ENCODE measurements at regions not wholly inside any gene's neighbourhood (a gene's known extent, or its start where the extent isn't known, plus 50 kb on each side); places are given as distances from the start of the nearest gene placed in this dataset.

DNA sequence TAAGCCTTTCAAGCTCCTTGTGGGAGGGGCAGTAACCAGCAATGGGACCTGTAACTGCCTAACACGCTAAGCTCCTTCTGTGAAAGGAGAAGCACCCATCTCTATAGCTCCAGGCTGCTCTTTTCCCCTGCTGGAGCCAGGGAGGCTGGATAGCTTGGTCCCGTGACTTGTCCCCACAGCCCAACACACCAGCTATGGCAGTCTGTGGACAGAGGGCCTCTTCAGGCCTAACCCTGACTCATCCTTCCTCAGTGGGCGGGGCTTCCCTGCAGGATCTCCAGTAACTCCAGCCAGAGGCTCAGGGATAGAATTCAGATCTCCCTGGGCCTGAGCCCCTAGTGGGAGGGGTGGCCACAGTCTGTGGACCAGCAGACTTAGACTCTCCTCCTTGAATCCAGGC is 1290.1 kb downstream of the PCDH7 start (continued):
- TF ChIP-seq, protein P1, sequence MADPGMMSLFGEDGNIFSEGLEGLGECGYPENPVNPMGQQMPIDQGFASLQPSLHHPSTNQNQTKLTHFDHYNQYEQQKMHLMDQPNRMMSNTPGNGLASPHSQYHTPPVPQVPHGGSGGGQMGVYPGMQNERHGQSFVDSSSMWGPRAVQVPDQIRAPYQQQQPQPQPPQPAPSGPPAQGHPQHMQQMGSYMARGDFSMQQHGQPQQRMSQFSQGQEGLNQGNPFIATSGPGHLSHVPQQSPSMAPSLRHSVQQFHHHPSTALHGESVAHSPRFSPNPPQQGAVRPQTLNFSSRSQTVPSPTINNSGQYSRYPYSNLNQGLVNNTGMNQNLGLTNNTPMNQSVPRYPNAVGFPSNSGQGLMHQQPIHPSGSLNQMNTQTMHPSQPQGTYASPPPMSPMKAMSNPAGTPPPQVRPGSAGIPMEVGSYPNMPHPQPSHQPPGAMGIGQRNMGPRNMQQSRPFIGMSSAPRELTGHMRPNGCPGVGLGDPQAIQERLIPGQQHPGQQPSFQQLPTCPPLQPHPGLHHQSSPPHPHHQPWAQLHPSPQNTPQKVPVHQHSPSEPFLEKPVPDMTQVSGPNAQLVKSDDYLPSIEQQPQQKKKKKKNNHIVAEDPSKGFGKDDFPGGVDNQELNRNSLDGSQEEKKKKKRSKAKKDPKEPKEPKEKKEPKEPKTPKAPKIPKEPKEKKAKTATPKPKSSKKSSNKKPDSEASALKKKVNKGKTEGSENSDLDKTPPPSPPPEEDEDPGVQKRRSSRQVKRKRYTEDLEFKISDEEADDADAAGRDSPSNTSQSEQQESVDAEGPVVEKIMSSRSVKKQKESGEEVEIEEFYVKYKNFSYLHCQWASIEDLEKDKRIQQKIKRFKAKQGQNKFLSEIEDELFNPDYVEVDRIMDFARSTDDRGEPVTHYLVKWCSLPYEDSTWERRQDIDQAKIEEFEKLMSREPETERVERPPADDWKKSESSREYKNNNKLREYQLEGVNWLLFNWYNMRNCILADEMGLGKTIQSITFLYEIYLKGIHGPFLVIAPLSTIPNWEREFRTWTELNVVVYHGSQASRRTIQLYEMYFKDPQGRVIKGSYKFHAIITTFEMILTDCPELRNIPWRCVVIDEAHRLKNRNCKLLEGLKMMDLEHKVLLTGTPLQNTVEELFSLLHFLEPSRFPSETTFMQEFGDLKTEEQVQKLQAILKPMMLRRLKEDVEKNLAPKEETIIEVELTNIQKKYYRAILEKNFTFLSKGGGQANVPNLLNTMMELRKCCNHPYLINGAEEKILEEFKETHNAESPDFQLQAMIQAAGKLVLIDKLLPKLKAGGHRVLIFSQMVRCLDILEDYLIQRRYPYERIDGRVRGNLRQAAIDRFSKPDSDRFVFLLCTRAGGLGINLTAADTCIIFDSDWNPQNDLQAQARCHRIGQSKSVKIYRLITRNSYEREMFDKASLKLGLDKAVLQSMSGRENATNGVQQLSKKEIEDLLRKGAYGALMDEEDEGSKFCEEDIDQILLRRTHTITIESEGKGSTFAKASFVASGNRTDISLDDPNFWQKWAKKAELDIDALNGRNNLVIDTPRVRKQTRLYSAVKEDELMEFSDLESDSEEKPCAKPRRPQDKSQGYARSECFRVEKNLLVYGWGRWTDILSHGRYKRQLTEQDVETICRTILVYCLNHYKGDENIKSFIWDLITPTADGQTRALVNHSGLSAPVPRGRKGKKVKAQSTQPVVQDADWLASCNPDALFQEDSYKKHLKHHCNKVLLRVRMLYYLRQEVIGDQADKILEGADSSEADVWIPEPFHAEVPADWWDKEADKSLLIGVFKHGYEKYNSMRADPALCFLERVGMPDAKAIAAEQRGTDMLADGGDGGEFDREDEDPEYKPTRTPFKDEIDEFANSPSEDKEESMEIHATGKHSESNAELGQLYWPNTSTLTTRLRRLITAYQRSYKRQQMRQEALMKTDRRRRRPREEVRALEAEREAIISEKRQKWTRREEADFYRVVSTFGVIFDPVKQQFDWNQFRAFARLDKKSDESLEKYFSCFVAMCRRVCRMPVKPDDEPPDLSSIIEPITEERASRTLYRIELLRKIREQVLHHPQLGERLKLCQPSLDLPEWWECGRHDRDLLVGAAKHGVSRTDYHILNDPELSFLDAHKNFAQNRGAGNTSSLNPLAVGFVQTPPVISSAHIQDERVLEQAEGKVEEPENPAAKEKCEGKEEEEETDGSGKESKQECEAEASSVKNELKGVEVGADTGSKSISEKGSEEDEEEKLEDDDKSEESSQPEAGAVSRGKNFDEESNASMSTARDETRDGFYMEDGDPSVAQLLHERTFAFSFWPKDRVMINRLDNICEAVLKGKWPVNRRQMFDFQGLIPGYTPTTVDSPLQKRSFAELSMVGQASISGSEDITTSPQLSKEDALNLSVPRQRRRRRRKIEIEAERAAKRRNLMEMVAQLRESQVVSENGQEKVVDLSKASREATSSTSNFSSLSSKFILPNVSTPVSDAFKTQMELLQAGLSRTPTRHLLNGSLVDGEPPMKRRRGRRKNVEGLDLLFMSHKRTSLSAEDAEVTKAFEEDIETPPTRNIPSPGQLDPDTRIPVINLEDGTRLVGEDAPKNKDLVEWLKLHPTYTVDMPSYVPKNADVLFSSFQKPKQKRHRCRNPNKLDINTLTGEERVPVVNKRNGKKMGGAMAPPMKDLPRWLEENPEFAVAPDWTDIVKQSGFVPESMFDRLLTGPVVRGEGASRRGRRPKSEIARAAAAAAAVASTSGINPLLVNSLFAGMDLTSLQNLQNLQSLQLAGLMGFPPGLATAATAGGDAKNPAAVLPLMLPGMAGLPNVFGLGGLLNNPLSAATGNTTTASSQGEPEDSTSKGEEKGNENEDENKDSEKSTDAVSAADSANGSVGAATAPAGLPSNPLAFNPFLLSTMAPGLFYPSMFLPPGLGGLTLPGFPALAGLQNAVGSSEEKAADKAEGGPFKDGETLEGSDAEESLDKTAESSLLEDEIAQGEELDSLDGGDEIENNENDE (IDR thresholded peaks at IDR 0.05; ENCODE audit: insufficient replicate concordance, low read length) = no peak
- TF ChIP-seq CEBPB (IDR thresholded peaks at IDR 0.05; ENCODE audit: low read depth, low read length) (no peak), CREB1 (IDR thresholded peaks at IDR 0.05) (no peak), NANOG (IDR thresholded peaks at IDR 0.05; ENCODE audit: insufficient read depth, low read depth, low read length, poor library complexity, severe bottlenecking) (no peak), KDM4A (IDR thresholded peaks at IDR 0.05; ENCODE audit: low read depth, low read length, severe bottlenecking) (no peak), RXRA (IDR thresholded peaks at IDR 0.05; ENCODE audit: insufficient read depth, low read depth, low read length) (no peak), SRF (IDR thresholded peaks at IDR 0.05; ENCODE audit: low read depth, low read length) (no peak), RBBP5 (IDR thresholded peaks at IDR 0.05; ENCODE audit: borderline replicate concordance, low read depth, low read length) (no peak), BRCA1 (IDR thresholded peaks at IDR 0.05; ENCODE audit: low read depth, low read length) (no peak), KDM5A (IDR thresholded peaks at IDR 0.05; ENCODE audit: low read length) (no peak), SIX5 (IDR thresholded peaks at IDR 0.05; ENCODE audit: low read depth, low read length) (no peak)
- TF ChIP-seq, protein P2, sequence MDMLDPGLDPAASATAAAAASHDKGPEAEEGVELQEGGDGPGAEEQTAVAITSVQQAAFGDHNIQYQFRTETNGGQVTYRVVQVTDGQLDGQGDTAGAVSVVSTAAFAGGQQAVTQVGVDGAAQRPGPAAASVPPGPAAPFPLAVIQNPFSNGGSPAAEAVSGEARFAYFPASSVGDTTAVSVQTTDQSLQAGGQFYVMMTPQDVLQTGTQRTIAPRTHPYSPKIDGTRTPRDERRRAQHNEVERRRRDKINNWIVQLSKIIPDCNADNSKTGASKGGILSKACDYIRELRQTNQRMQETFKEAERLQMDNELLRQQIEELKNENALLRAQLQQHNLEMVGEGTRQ (IDR thresholded peaks at IDR 0.05; ENCODE audit: low read length) = no peak
